Upper lobe of left lung (tissue), 6 donors: ENCODE measurements at regions not wholly inside any gene's neighbourhood (a gene's known extent, or its start where the extent isn't known, plus 50 kb on each side); places are given as distances from the start of the nearest gene placed in this dataset.
A peak's percentile ranks its signal among the peaks of the same experiment; 100 is the strongest.

Source experiments
- ATAC-seq, 2 donors: fragments of 200-7000 bp; cut with Tn5 transposase; one replicate each; pipeline ENCODE4 v1.9.1; 2022; ENCODE audit warnings: mild to moderate bottlenecking in 2 of 2, moderate library complexity in 2 of 2; ENCODE audit not compliant: low FRiP score in 2 of 2
- DNase-seq, 2 donors: peaks; one replicate each; pipeline ENCODE4 v3.0.0-alpha.2; 2019 to 2020
- H3K27ac ChIP-seq, 4 donors: fragments of 200-600 bp; sonication (generic); one replicate each; pipeline ENCODE4 v1.5.1; 2016 to 2019
- H3K27me3 ChIP-seq, 4 donors: fragments of 200-600 bp; sonication (generic); one replicate each; pipeline ENCODE4 v1.5.1; 2017 to 2019
- H3K36me3 ChIP-seq, 4 donors: fragments of 200-600 bp; sonication (generic); one replicate each; pipeline ENCODE4 v1.5.1; 2016 to 2019
- H3K4me1 ChIP-seq, 4 donors: fragments of 200-600 bp; sonication (generic); one replicate each; pipeline ENCODE4 v1.5.1; 2018 to 2019
- H3K4me3 ChIP-seq, 4 donors: fragments of 200-600 bp; sonication (generic); one replicate each; pipeline ENCODE4 v1.5.1; 2017 to 2019; ENCODE audit warnings: mild to moderate bottlenecking in 2 of 4, moderate library complexity in 1 of 4
- H3K9me3 ChIP-seq, 4 donors: fragments of 200-600 bp; sonication (generic); one replicate each; pipeline ENCODE4 v1.5.1; 2018 to 2019
- CTCF ChIP-seq, 6 experiments: fragments of 450-650 bp in 4 of 6; fragments of 200-600 bp in 2 of 6; sonication (generic) in 2 of 6; IDR thresholded peaks; one replicate each; pipeline ENCODE4 v1.5.1; 2016 to 2019; ENCODE audit warnings: antibody characterized with exemption in 6 of 6
- EP300 ChIP-seq, 4 donors: sonication (generic); formaldehyde crosslinking; IDR thresholded peaks; one replicate each; pipeline ENCODE4 v1.5.1; 2017; ENCODE audit warnings: antibody characterized with exemption in 4 of 4, control low read depth in 2 of 4
- POLR2A ChIP-seq, 4 donors: fragments of 450-650 bp; IDR thresholded peaks; one replicate each; pipeline ENCODE4 v1.5.1; 2016 to 2017; ENCODE audit warnings: antibody characterized with exemption in 4 of 4, mild to moderate bottlenecking in 2 of 4
- POLR2AphosphoS5 ChIP-seq, 2 donors: sonication (generic); formaldehyde crosslinking; IDR thresholded peaks; one replicate each; pipeline ENCODE4 v1.5.1; 2017; ENCODE audit warnings: antibody characterized with exemption in 2 of 2
- WGBS, 2 donors: methylation state at CpG; one replicate each; pipeline ENCODE4 v1.1.5; 2017 to 2018; 5-methylcytosine and 5-hydroxymethylcytosine counted together
- donor health status: DM: no; HTN: no; CAD: no; lungs with moderate emphysema.
- donor health status: DM: no; HTN: yes; CAD: no; lungs with severe emphysema.

- no peak for ATAC-seq
- Histone ChIP-seq H3K36me3 (no peaks in the 10 kb centered on the region), H3K4me1 (peaks cover 0 to 8% (median 2%) of the 10 kb centered on the region in 4 donors), H3K9me3 (no peaks in the 10 kb centered on the region), H3K4me3 (no peak overlapping the region), H3K27ac (peak overlapping the region in 1 of 4 donors; percentile 18), H3K27me3 (no peaks in the 10 kb centered on the region)
- TF ChIP-seq CTCF (IDR thresholded peaks at IDR 0.05), result no peak
- peak in 1 of 2 donors; percentile 22 for TF ChIP-seq POLR2AphosphoS5 (IDR thresholded peaks at IDR 0.05)
- TF ChIP-seq EP300 (IDR thresholded peaks at IDR 0.05), result peak in 1 of 4 donors; percentile 36
- TF ChIP-seq POLR2A (IDR thresholded peaks at IDR 0.05), result no peak
- 47 to 53% methylated on average over 4 of the region's 4 CpGs for WGBS, 2 donors
- DNase-seq, result no peak
Measured at GRCh38 chr3:30549600-30549999, 56.8 kb upstream of the TGFBR2 start.

GRCh38 chr3:30550246-30550645, 56.2 kb upstream of the TGFBR2 start:
- H3K36me3 ChIP-seq, result no peaks in the 10 kb centered on the region
- H3K4me3 ChIP-seq, result no peak overlapping the region
- DNase-seq (no peak), ATAC-seq (no peak)
- no peaks in the 10 kb centered on the region for H3K27me3 ChIP-seq
- H3K4me1 ChIP-seq, result peaks cover 0 to 3% (median 0%) of the 10 kb centered on the region in 4 donors
- TF ChIP-seq CTCF (IDR thresholded peaks at IDR 0.05), result no peak
- TF ChIP-seq POLR2A (IDR thresholded peaks at IDR 0.05), result no peak
- TF ChIP-seq EP300 (IDR thresholded peaks at IDR 0.05), result no peak
- no peak for TF ChIP-seq POLR2AphosphoS5 (IDR thresholded peaks at IDR 0.05)
- H3K9me3 ChIP-seq, result no peaks in the 10 kb centered on the region
- H3K27ac ChIP-seq, result peak overlapping the region in 1 of 4 donors; percentile 18

GRCh38 chr3:30551266-30551665, 55.1 kb upstream of the TGFBR2 start:
- Histone ChIP-seq H3K4me3 (no peak overlapping the region), H3K4me1 (peaks cover 0 to 3% (median 0%) of the 10 kb centered on the region in 4 donors), H3K9me3 (no peaks in the 10 kb centered on the region), H3K27ac (no peak overlapping the region), H3K36me3 (no peaks in the 10 kb centered on the region), H3K27me3 (no peaks in the 10 kb centered on the region)
- TF ChIP-seq POLR2A (IDR thresholded peaks at IDR 0.05) (no peak), CTCF (IDR thresholded peaks at IDR 0.05) (no peak), EP300 (IDR thresholded peaks at IDR 0.05) (no peak), POLR2AphosphoS5 (IDR thresholded peaks at IDR 0.05) (no peak)
- ATAC-seq (no peak), DNase-seq (no peak)
- WGBS, 2 donors, result 73 to 76% methylated on average over 2 of the region's 2 CpGs

GRCh38 chr3:30551927-30552326, 54.5 kb upstream of the TGFBR2 start:
- 92 to 100% methylated on average over 1 of the region's 1 CpG for WGBS, 2 donors
- H3K4me3 ChIP-seq, result no peak overlapping the region

GRCh38 chr3:30553641-30554316, 52.6 kb upstream of the TGFBR2 start:
- ATAC-seq (no peak), DNase-seq (no peak)
- WGBS, 2 donors, result 91 to 93% methylated on average over 4 of the region's 4 CpGs

More at GRCh38 chr3:30551927-30552326, 54.5 kb upstream of the TGFBR2 start:
- ATAC-seq, result no peak
- TF ChIP-seq POLR2AphosphoS5 (IDR thresholded peaks at IDR 0.05), result no peak
- Histone ChIP-seq H3K36me3 (no peaks in the 10 kb centered on the region), H3K9me3 (no peaks in the 10 kb centered on the region), H3K4me1 (peaks cover 0 to 3% (median 0%) of the 10 kb centered on the region in 4 donors), H3K27me3 (no peaks in the 10 kb centered on the region), H3K27ac (no peak overlapping the region)
- no peak for DNase-seq

More at GRCh38 chr3:30553641-30554316, 52.6 kb upstream of the TGFBR2 start:
- Histone ChIP-seq H3K27ac (no peak overlapping the region), H3K9me3 (no peaks in the 10 kb centered on the region), H3K27me3 (no peaks in the 10 kb centered on the region), H3K4me3 (no peak overlapping the region), H3K36me3 (no peaks in the 10 kb centered on the region), H3K4me1 (peaks cover 0 to 3% (median 0%) of the 10 kb centered on the region in 4 donors)
- no peak for TF ChIP-seq POLR2A (IDR thresholded peaks at IDR 0.05)
- no peak for TF ChIP-seq POLR2AphosphoS5 (IDR thresholded peaks at IDR 0.05)
- no peak for TF ChIP-seq EP300 (IDR thresholded peaks at IDR 0.05)
- no peak for TF ChIP-seq CTCF (IDR thresholded peaks at IDR 0.05)
